ENCODE measurements at regions not wholly inside any gene's neighbourhood (a gene's known extent, or its start where the extent isn't known, plus 50 kb on each side); places are given as distances from the start of the nearest gene placed in this dataset.

GRCh38 chr11:127052404-127052803 lies 51.8 kb upstream of the KIRREL3 start:
- 77% methylated on average over 1 of the region's 1 CpG for WGBS
- no peaks in the 10 kb centered on the region for H3K9me3 ChIP-seq
- no peak overlapping the region for H3K27ac ChIP-seq (replicated peaks in 1 of 4)
- DNase-seq (ENCODE audit: extremely low spot score) = no peak
- TF ChIP-seq CTCF (IDR thresholded peaks at IDR 0.05) = no peak
- no peak for TF ChIP-seq EP300 (IDR thresholded peaks at IDR 0.05)
- TF ChIP-seq POLR2AphosphoS5 (IDR thresholded peaks at IDR 0.05) = no peak
- TF ChIP-seq POLR2A (IDR thresholded peaks at IDR 0.05; ENCODE audit: low read depth) = no peak
- intact Hi-C loops (cut with DNase I) = no loop called here
- no peak overlapping the region for H3K4me3 ChIP-seq
- H3K27me3 ChIP-seq = no peaks in the 10 kb centered on the region
- H3K4me1 ChIP-seq = no peaks in the 10 kb centered on the region
- no peaks in the 10 kb centered on the region for H3K36me3 ChIP-seq

Small RNAs in the stretch of these regions (small RNA-seq; reads per million reads assigned to genes)
- 0 reads per million in 3 donors for gene RN7SKP279
